Left colon (tissue), 2 donors: ENCODE measurements at regions not wholly inside any gene's neighbourhood (a gene's known extent, or its start where the extent isn't known, plus 50 kb on each side); places are given as distances from the start of the nearest gene placed in this dataset.
"Not testable (repeated sequence)": the region's sequence is repeated elsewhere in the genome, so short reads cannot be mapped to it uniquely, and the experiment has no call there.

Source experiments
- ATAC-seq: fragments of 200-7000 bp; cut with Tn5 transposase; one replicate; pipeline ENCODE4 v1.9.1; 2020; ENCODE audit warnings: mild to moderate bottlenecking, moderate library complexity
- DNase-seq, 2 donors: peaks; one replicate each; pipeline ENCODE4 v3.0.0-alpha.2; 2020
- intact Hi-C, 2 donors: fragments of 100-400 bp; cut with DNase I in 1 of 2; cut with micrococcal nuclease in 1 of 2; formaldehyde crosslinking; loops; one replicate each; pipeline versions ENCODE4 v1.11.2 to v1.14.0; 2022; cut with DNase I, micrococcal nuclease
- donor health status: DM: no; HTN: no; CAD: no.
- donor health status: DM: yes; HTN: yes; CAD: no.

- intact Hi-C loops, result no loop called here
- ATAC-seq (no peak), DNase-seq (no peak)
Observed at GRCh38 chr20:20785226-20785625, 72.8 kb upstream of the RALGAPA2 start.

DNA sequence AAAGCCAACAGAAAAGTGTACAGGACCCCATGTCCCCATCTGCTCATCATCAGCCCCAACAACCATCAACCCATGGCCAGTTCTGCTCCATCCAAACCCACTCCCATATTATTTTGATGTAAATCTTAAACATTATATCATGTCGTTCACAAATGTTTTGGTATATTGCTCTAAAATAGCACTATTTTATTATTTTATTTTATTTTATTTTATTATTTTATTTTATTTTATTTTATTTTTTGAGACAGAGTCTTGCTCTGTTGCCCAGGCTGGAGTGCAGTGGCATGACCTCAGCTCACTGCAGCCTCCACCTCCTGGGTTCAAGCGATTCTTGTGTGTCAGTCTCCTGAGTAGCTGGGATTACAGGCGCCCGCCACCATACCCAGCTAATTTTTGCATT, 72.0 kb upstream of the RALGAPA2 start:
- intact Hi-C loops, ATAC-seq, DNase-seq: not testable (repeated sequence)

DNA sequence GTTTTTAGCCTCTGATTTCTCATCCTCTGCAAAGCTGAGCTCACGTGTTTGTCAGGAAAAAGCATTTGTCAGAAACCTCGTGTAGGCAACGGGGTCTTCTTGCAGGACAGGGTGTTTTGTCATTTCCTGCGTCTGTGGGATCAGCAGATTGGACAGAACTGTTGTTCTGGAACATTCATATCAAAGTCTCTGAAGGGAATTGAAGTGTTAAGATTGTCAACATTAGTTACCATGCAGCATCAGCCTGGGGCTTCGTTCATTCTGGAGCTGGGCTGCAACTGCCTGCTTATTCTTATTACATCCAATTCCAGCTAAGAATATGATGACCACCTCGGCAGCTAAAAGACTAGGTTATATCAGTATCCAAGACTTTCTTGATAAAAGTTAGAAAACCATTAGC, 71.0 kb upstream of the RALGAPA2 start:
- no peak for ATAC-seq
- DNase-seq, result no peak
- intact Hi-C loops, result no loop called here

GRCh38 chr20:20782755-20783154, 70.3 kb upstream of the RALGAPA2 start:
- ATAC-seq (peak; percentile 71), DNase-seq (peak; percentile 36 to 46)
- intact Hi-C loops, result no loop called here

- no peak for DNase-seq
Observed at GRCh38 chr20:20782231-20782630, 69.8 kb upstream of the RALGAPA2 start.

GRCh38 chr20:20781029-20781428, 68.6 kb upstream of the RALGAPA2 start:
- ATAC-seq (no peak), DNase-seq (no peak)
- intact Hi-C loops, result no loop called here

More at GRCh38 chr20:20782231-20782630, 69.8 kb upstream of the RALGAPA2 start:
- ATAC-seq, result peak; percentile 5
- intact Hi-C loops, result no loop called here

- ATAC-seq (peak; percentile 91), DNase-seq (peak; percentile 54 to 81)
- intact Hi-C loops, result no loop called here
Observed at GRCh38 chr20:20780127-20780824, 67.8 kb upstream of the RALGAPA2 start.

DNA sequence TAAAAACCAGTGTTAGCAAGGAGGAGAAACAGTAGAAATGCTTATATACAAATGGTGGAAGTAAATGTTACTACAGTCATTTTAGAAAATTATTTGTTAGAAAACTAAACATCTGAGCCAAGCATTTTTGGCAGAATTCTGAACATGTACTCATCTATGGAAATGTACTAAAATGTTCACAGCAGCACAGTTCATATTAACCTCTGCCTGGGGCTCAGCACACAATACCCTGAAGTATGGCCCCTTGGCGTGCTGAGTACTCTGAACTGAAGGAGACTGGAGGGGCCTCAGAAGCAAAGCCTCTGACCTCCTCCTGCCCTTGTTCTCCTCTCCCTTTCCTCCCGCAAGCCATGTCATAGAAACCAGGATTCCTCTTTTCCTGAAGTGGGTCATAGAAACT, 66.2 kb upstream of the RALGAPA2 start:
- no peak for ATAC-seq
- intact Hi-C loops, result no loop called here

GRCh38 chr20:20772497-20773085, 60.1 kb upstream of the RALGAPA2 start:
- DNase-seq, result no peak
- no peak for ATAC-seq
- intact Hi-C loops, result no loop called here

More for the DNA sequence above, 66.2 kb upstream of the RALGAPA2 start:
- no peak for DNase-seq

- no peak for DNase-seq
- no peak for ATAC-seq
- intact Hi-C loops, result no loop called here
Observed at GRCh38 chr20:20768202-20768815, 55.9 kb upstream of the RALGAPA2 start.

GRCh38 chr20:20765696-20766365, 53.4 kb upstream of the RALGAPA2 start:
- intact Hi-C loops, result no loop called here
- ATAC-seq, result peak; percentile 64
- no peak for DNase-seq

- intact Hi-C loops, result no loop called here
- DNase-seq (no peak), ATAC-seq (no peak)
Observed at GRCh38 chr20:20763650-20764049, 51.2 kb upstream of the RALGAPA2 start.
